IMR-90 (cell line): ENCODE measurements at regions not wholly inside any gene's neighbourhood (a gene's known extent, or its start where the extent isn't known, plus 50 kb on each side); places are given as distances from the start of the nearest gene placed in this dataset.

Experiments used
- ATAC-seq: fragments of 200-7000 bp; cut with Tn5 transposase; 2 replicates; pipeline ENCODE4 v1.9.1; 2020; ENCODE audit warnings: low read depth, mild to moderate bottlenecking, moderate library complexity
- BruUV-seq: library from RNA; stranded (reverse); fragments of 400-500 nt; replicated peaks from 2 replicates; lab custom pipeline; 2021; lab: Mats Ljungman, UMichigan
- CTCF ChIA-PET: fragments of 300-600 bp; formaldehyde crosslinking; extraction: SDS; loops from one replicate; lab custom pipeline; 2021; ENCODE audit warnings: antibody characterized with exemption; lab: Yijun Ruan, JAX
- POLR2A ChIA-PET: fragments of 300-600 bp; sonication (Branson Sonifier 250); formaldehyde crosslinking; loops from one replicate; lab custom pipeline; 2022; ENCODE audit warnings: antibody characterized with exemption; ENCODE audit not compliant: unreplicated experiment; lab: Charles Lee
- DNase-seq: peaks from one replicate; pipeline ENCODE4 v3.0.0; 2013
- H2AFZ ChIP-seq: replicated peaks from 2 replicates; pipeline ENCODE3; 2013; ENCODE audit warnings: low read length, mild to moderate bottlenecking; ENCODE audit not compliant: poor library complexity
- H2AK5ac ChIP-seq: 2 replicates; pipeline ENCODE4 v1.6.1; 2013; ENCODE audit warnings: low read depth, low read length, inconsistent platforms
- H2AK9ac ChIP-seq: replicated peaks from 2 replicates; pipeline ENCODE3; 2013; ENCODE audit warnings: mild to moderate bottlenecking, low read depth, low read length, moderate library complexity; ENCODE audit not compliant: poor library complexity
- H2BK120ac ChIP-seq: 2 replicates; pipeline ENCODE4 v1.6.1; 2013; ENCODE audit warnings: low read depth, low read length, inconsistent platforms
- H2BK15ac ChIP-seq: 3 replicates; pipeline ENCODE4 v1.6.1; 2013; ENCODE audit warnings: low read depth, low read length, inconsistent platforms
- H2BK20ac ChIP-seq: 2 replicates; pipeline ENCODE4 v1.6.1; 2013; ENCODE audit warnings: low read depth, mild to moderate bottlenecking, inconsistent platforms, low read length, moderate library complexity
- H2BK5ac ChIP-seq: 2 replicates; pipeline ENCODE4 v1.6.1; 2013; ENCODE audit warnings: mild to moderate bottlenecking, low read depth, low read length, inconsistent platforms; ENCODE audit not compliant: poor library complexity, severe bottlenecking
- H3K14ac ChIP-seq: replicated peaks from 2 replicates; pipeline ENCODE4 v1.6.1; 2013; ENCODE audit warnings: low read depth, low read length, inconsistent platforms
- H3K18ac ChIP-seq: 2 replicates; pipeline ENCODE4 v1.6.1; 2013; ENCODE audit warnings: low read depth, low read length, control low read depth
- H3K23ac ChIP-seq: 2 replicates; pipeline ENCODE4 v1.6.1; 2013; ENCODE audit warnings: low read depth, low read length, inconsistent platforms
- H3K27ac ChIP-seq: 2 replicates; pipeline ENCODE4 v1.5.1; 2013; ENCODE audit warnings: mild to moderate bottlenecking, control low read depth, low read length; ENCODE audit not compliant: insufficient read depth
- H3K27me3 ChIP-seq: 2 replicates; pipeline ENCODE4 v1.6.1; 2013; ENCODE audit warnings: low read length; ENCODE audit not compliant: control insufficient read depth, insufficient read depth
- H3K36me3 ChIP-seq: 2 replicates; pipeline ENCODE4 v1.6.1; 2013; ENCODE audit warnings: low read length, mixed read lengths; ENCODE audit not compliant: control insufficient read depth, insufficient read depth
- H3K4ac ChIP-seq: 2 replicates; pipeline ENCODE4 v1.6.1; 2013; ENCODE audit warnings: low read depth, low read length, inconsistent platforms
- H3K4me1 ChIP-seq: 2 replicates; pipeline ENCODE4 v1.6.1; 2013; ENCODE audit warnings: low read length, mixed read lengths; ENCODE audit not compliant: control insufficient read depth, insufficient read depth
- H3K4me2 ChIP-seq: 2 replicates; pipeline ENCODE4 v1.6.1; 2013; ENCODE audit warnings: low read depth, mild to moderate bottlenecking, control low read depth, low read length, moderate library complexity
- H3K4me3 ChIP-seq: 2 replicates; pipeline ENCODE4 v1.5.1; 2013; ENCODE audit warnings: low read depth, mild to moderate bottlenecking, control low read depth, low read length, moderate library complexity; ENCODE audit not compliant: insufficient read depth
- H3K56ac ChIP-seq: 2 replicates; pipeline ENCODE4 v1.6.1; 2013; ENCODE audit warnings: low read length, inconsistent platforms; ENCODE audit not compliant: insufficient read depth; ENCODE audit errors: extremely low read depth
- H3K79me1 ChIP-seq, 2 experiments: 2 replicates each; pipeline ENCODE4 v1.6.1; 2013; ENCODE audit warnings: low read length in 2 of 2, inconsistent platforms in 1 of 2, low read depth in 1 of 2
- H3K9ac ChIP-seq: 2 replicates; pipeline ENCODE4 v1.6.1; 2013; ENCODE audit warnings: low read depth, low read length, control low read depth
- H3K9me1 ChIP-seq: 2 replicates; pipeline ENCODE4 v1.6.1; 2013; ENCODE audit warnings: low read length, inconsistent platforms; ENCODE audit not compliant: insufficient read depth
- H3K9me3 ChIP-seq: 2 replicates; pipeline ENCODE4 v1.6.1; 2013; ENCODE audit warnings: low read length; ENCODE audit not compliant: control insufficient read depth, insufficient read depth
- H4K20me1 ChIP-seq: 2 replicates; pipeline ENCODE4 v1.6.1; 2013; ENCODE audit warnings: low read length, inconsistent platforms; ENCODE audit not compliant: insufficient read depth
- H4K5ac ChIP-seq: 2 replicates; pipeline ENCODE4 v1.6.1; 2013; ENCODE audit warnings: mild to moderate bottlenecking, low read depth, low read length, control low read depth
- H4K8ac ChIP-seq, 2 experiments: 2 replicates each; pipeline ENCODE4 v1.6.1; 2013; ENCODE audit warnings: low read depth in 2 of 2, low read length in 2 of 2, control low read depth in 1 of 2, inconsistent platforms in 1 of 2
- H4K91ac ChIP-seq: 2 replicates; pipeline ENCODE4 v1.6.1; 2013; ENCODE audit warnings: low read depth, low read length, inconsistent platforms; ENCODE audit not compliant: insufficient read depth
- BHLHE40 ChIP-seq: fragments of 150-350 bp; IDR thresholded peaks from 2 replicates; pipeline ENCODE4 v1.6.1; 2016; ENCODE audit warnings: mild to moderate bottlenecking, low read depth, low read length
- CEBPB ChIP-seq: IDR thresholded peaks from 2 replicates; pipeline ENCODE4 v1.6.1; 2012; ENCODE audit warnings: low read depth, low read length, improper control_type of control experiment
- CHD1 ChIP-seq: IDR thresholded peaks from 2 replicates; pipeline ENCODE4 v1.6.1; 2012; ENCODE audit warnings: low read depth, low read length, improper control_type of control experiment
- FOS ChIP-seq: fragments of 150-350 bp; IDR thresholded peaks from 2 replicates; pipeline ENCODE4 v1.6.1; 2016; ENCODE audit warnings: low read depth, low read length
- MAFK ChIP-seq: IDR thresholded peaks from 2 replicates; pipeline ENCODE4 v1.6.1; 2012; ENCODE audit warnings: low read depth, low read length, improper control_type of control experiment
- MAZ ChIP-seq: IDR thresholded peaks from 2 replicates; pipeline ENCODE4 v1.6.1; 2012; ENCODE audit warnings: low read depth, mild to moderate bottlenecking, low read length, improper control_type of control experiment, moderate library complexity, borderline replicate concordance
- MXI1 ChIP-seq: IDR thresholded peaks from 2 replicates; pipeline ENCODE4 v1.6.1; 2012; ENCODE audit warnings: low read depth, mild to moderate bottlenecking, low read length, moderate library complexity, borderline replicate concordance
- NFE2L2 ChIP-seq: fragments of 150-350 bp; IDR thresholded peaks from 2 replicates; pipeline ENCODE4 v1.6.1; 2016; ENCODE audit warnings: low read depth, mild to moderate bottlenecking, low read length
- POLR2A ChIP-seq: IDR thresholded peaks from 2 replicates; pipeline ENCODE4 v1.6.1; 2012; ENCODE audit warnings: mild to moderate bottlenecking, low read depth, low read length
- RAD21 ChIP-seq: IDR thresholded peaks from 2 replicates; pipeline ENCODE4 v1.6.1; 2012; ENCODE audit warnings: low read length, improper control_type of control experiment
- RCOR1 ChIP-seq: IDR thresholded peaks from 2 replicates; pipeline ENCODE4 v1.6.1; 2012; ENCODE audit warnings: mild to moderate bottlenecking, low read length, improper control_type of control experiment; ENCODE audit not compliant: insufficient replicate concordance
- RFX5 ChIP-seq: IDR thresholded peaks from 2 replicates; pipeline ENCODE4 v1.8.0; 2012; ENCODE audit warnings: low read depth, mild to moderate bottlenecking, low read length, moderate library complexity
- SMC3 ChIP-seq: fragments of 150-350 bp; IDR thresholded peaks from 2 replicates; pipeline ENCODE4 v1.6.1; 2016; ENCODE audit warnings: low read depth, mild to moderate bottlenecking, antibody characterized with exemption, low read length, moderate library complexity
- WGBS, 2 experiments: methylation state at CpG; one replicate each; pipeline versions ENCODE4 v1.1.5 to v1.1.7; 2013; ENCODE audit warnings: missing lambda C conversion rate in 2 of 2; ENCODE audit not compliant: insufficient read length in 1 of 2; ENCODE audit errors: extremely low coverage in 2 of 2; 5-methylcytosine and 5-hydroxymethylcytosine counted together
- dilution Hi-C: fragments of 300-500 bp; cut with HindIII; formaldehyde crosslinking; loops from one replicate; pipeline ENCODE4 v1.14.3; 2018; ENCODE audit warnings: low sequenced_read_pairs; ENCODE audit not compliant: unreplicated experiment
- in situ Hi-C: fragments of 300-500 bp; cut with MboI; formaldehyde crosslinking; loops from 3 replicates; pipeline ENCODE4 v1.14.3; 2019; ENCODE audit warnings: low sequenced_read_pairs, inconsistent platforms, mixed read lengths
- intact Hi-C: fragments of 100-400 bp; cut with micrococcal nuclease; formaldehyde crosslinking; loops from 2 replicates; pipeline ENCODE4 v1.10.0; 2022
- TF ChIP-seq, protein P1 (sequence below): fragments of 150-350 bp; IDR thresholded peaks from 2 replicates; pipeline ENCODE4 v1.6.1; 2016; ENCODE audit warnings: low read depth, mild to moderate bottlenecking, low read length, moderate library complexity, borderline replicate concordance
- TF ChIP-seq, protein P2 (sequence below): fragments of 150-350 bp; IDR thresholded peaks from 2 replicates; pipeline ENCODE4 v1.6.1; 2017; ENCODE audit warnings: mild to moderate bottlenecking, antibody characterized with exemption, low read length, low read depth

DNA sequence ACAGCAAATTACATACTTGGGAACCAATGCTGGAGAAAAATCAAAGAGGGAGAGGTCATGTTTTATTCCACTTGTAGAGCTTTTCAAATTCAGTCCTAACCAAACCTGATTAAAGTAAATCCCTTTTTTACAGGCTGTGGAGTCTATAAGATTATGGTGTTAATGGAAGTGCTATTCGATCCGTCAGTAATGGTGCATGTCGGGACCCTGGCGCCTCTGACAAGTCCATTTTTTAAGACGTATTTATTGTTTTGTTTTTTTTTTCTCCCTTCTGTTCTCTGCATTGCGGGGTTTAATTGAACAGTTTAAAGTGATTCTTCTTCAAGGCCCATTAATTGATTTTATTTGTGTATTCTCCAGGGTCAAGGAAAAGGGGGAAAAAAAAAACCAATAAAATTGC lies 725.9 kb downstream of the TUSC7 start:
- Histone ChIP-seq H3K4ac (no peak overlapping the region), H2BK15ac (no peak overlapping the region), H3K9me3 (no peaks in the 10 kb centered on the region), H3K56ac (no peak overlapping the region), H3K27me3 (no peaks in the 10 kb centered on the region), H2BK5ac (no peak overlapping the region), H2BK120ac (no peak overlapping the region), H3K36me3 (no peaks in the 10 kb centered on the region), H3K9me1 (no peaks in the 10 kb centered on the region), H3K27ac (no peak overlapping the region), H3K79me1 (no peaks in the 10 kb centered on the region), H3K4me1 (no peaks in the 10 kb centered on the region), H3K18ac (no peak overlapping the region), H3K23ac (no peak overlapping the region), H4K91ac (no peak overlapping the region), H3K9ac (no peak overlapping the region), H2AFZ (no peak overlapping the region), H4K5ac (no peak overlapping the region), H2AK5ac (no peak overlapping the region), H3K14ac (no peak overlapping the region), H2AK9ac (no peak overlapping the region), H2BK20ac (no peak overlapping the region), H3K4me2 (no peak overlapping the region), H3K4me3 (no peak overlapping the region), H4K20me1 (no peaks in the 10 kb centered on the region), H4K8ac (no peak overlapping the region)
- TF ChIP-seq MXI1 (no peak), RAD21 (no peak), RFX5 (no peak), SMC3 (no peak), NFE2L2 (no peak), FOS (no peak), BHLHE40 (no peak), MAZ (no peak), POLR2A (no peak), RCOR1 (no peak), CEBPB (no peak), CHD1 (no peak), MAFK (no peak)
- TF ChIP-seq, protein P1, sequence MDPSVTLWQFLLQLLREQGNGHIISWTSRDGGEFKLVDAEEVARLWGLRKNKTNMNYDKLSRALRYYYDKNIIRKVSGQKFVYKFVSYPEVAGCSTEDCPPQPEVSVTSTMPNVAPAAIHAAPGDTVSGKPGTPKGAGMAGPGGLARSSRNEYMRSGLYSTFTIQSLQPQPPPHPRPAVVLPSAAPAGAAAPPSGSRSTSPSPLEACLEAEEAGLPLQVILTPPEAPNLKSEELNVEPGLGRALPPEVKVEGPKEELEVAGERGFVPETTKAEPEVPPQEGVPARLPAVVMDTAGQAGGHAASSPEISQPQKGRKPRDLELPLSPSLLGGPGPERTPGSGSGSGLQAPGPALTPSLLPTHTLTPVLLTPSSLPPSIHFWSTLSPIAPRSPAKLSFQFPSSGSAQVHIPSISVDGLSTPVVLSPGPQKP: no peak
- TF ChIP-seq, protein P2, sequence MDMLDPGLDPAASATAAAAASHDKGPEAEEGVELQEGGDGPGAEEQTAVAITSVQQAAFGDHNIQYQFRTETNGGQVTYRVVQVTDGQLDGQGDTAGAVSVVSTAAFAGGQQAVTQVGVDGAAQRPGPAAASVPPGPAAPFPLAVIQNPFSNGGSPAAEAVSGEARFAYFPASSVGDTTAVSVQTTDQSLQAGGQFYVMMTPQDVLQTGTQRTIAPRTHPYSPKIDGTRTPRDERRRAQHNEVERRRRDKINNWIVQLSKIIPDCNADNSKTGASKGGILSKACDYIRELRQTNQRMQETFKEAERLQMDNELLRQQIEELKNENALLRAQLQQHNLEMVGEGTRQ: no peak
- in situ Hi-C loops: no loop called here
- dilution Hi-C loops: no loop called here
- no TSS peak for BruUV-seq
- no peak for DNase-seq
- intact Hi-C loops: loop anchor here (10.0 kb wide), 1 partner anchor 661 kb away; no protein-coding TSS in a partner anchor
- ChIA-PET CTCF (no interaction called here), POLR2A (no interaction called here)
- ATAC-seq: no peak
- 94% methylated on average over 3 of the region's 6 CpGs; no CpG with 5 or more reads in 1 of the 2 experiments for WGBS, 2 experiments
